Panc1 (cell line): ENCODE measurements at regions not wholly inside any gene's neighbourhood (a gene's known extent, or its start where the extent isn't known, plus 50 kb on each side); places are given as distances from the start of the nearest gene placed in this dataset.

Experiments
- ATAC-seq: fragments of 200-7000 bp; cut with Tn5 transposase; 2 replicates; pipeline ENCODE4 v1.9.1; 2020; ENCODE audit warnings: mild to moderate bottlenecking, moderate library complexity
- BruUV-seq: library from RNA; stranded (reverse); fragments of 400-500 nt; replicated peaks from 2 replicates; lab custom pipeline; 2021; lab: Mats Ljungman, UMichigan
- CTCF ChIA-PET: fragments of 300-600 bp; sonication (Branson Sonifier 250); formaldehyde crosslinking; loops from one replicate; lab custom pipeline; 2022; ENCODE audit warnings: antibody characterized with exemption; lab: Charles Lee
- POLR2A ChIA-PET: fragments of 300-600 bp; sonication (Branson Sonifier 250); formaldehyde crosslinking; loops from one replicate; lab custom pipeline; 2022; ENCODE audit warnings: antibody characterized with exemption; lab: Charles Lee
- DNase-seq: peaks from one replicate; pipeline ENCODE4 v3.0.0-alpha.2; 2010; ENCODE audit warnings: low read depth, low spot score
- H3K27ac ChIP-seq: 2 replicates; pipeline ENCODE4 v1.5.1; 2011; ENCODE audit warnings: mild to moderate bottlenecking, low read length, inconsistent platforms
- H3K27me3 ChIP-seq: fragments of 200-500 bp; sonication (Bioruptor generic); 2 replicates; pipeline ENCODE4 v1.6.0; 2014; ENCODE audit warnings: low read length, inconsistent platforms; ENCODE audit not compliant: control insufficient read depth, insufficient read depth
- H3K36me3 ChIP-seq: fragments of 200-500 bp; sonication (Bioruptor generic); 2 replicates; pipeline ENCODE4 v1.5.1; 2014; ENCODE audit warnings: inconsistent platforms, mild to moderate bottlenecking, low read length, moderate library complexity; ENCODE audit not compliant: control insufficient read depth, insufficient read depth
- H3K4me1 ChIP-seq: 2 replicates; pipeline ENCODE4 v1.5.1; 2011; ENCODE audit warnings: inconsistent platforms, mild to moderate bottlenecking, low read length, moderate library complexity; ENCODE audit not compliant: control insufficient read depth, insufficient read depth
- H3K4me3 ChIP-seq, 2 experiments: 2 replicates each; pipeline ENCODE4 v1.5.1; 2011 to 2012; ENCODE audit warnings: low read depth in 2 of 2, low read length in 2 of 2, mild to moderate bottlenecking in 2 of 2, inconsistent platforms in 1 of 2, moderate library complexity in 1 of 2
- H3K9me3 ChIP-seq: fragments of 200-500 bp; sonication (Bioruptor generic); 2 replicates; pipeline ENCODE4 v1.5.1; 2014; ENCODE audit warnings: low read depth, mild to moderate bottlenecking, inconsistent platforms, low read length, moderate library complexity; ENCODE audit not compliant: control insufficient read depth, insufficient read depth
- CTCF ChIP-seq: fragments of 450-650 bp; IDR thresholded peaks from 2 replicates; pipeline ENCODE4 v1.5.1; 2017; ENCODE audit warnings: mild to moderate bottlenecking
- POLR2AphosphoS5 ChIP-seq: IDR thresholded peaks from 2 replicates; pipeline ENCODE4 v1.6.1; 2012; ENCODE audit warnings: mild to moderate bottlenecking, low read depth, low read length, moderate library complexity
- REST ChIP-seq, 2 experiments: IDR thresholded peaks; 2 replicates each; pipeline ENCODE4 v1.6.1; 2011 to 2012; ENCODE audit warnings: low read depth in 2 of 2, control low read depth in 1 of 2, low read length in 1 of 2, mild to moderate bottlenecking in 1 of 2, moderate library complexity in 1 of 2; ENCODE audit not compliant: insufficient read depth in 1 of 2
- SIN3A ChIP-seq: IDR thresholded peaks from 2 replicates; pipeline ENCODE4 v1.6.1; 2012; ENCODE audit warnings: low read depth, mild to moderate bottlenecking, low read length, moderate library complexity, borderline replicate concordance; ENCODE audit not compliant: insufficient read depth
- TCF7L2 ChIP-seq: IDR thresholded peaks from 2 replicates; pipeline ENCODE4 v1.6.1; 2011; ENCODE audit warnings: mild to moderate bottlenecking, low read depth, low read length, inconsistent platforms
- in situ Hi-C: cut with HindIII; loops from 2 replicates; pipeline ENCODE4 v1.10.0; 2016; ENCODE audit warnings: low sequenced_read_pairs, low pct_unique_long_range_greater_than_20kb
- intact Hi-C: fragments of 100-400 bp; cut with micrococcal nuclease; formaldehyde crosslinking; loops from one replicate; pipeline ENCODE4 v1.10.0; 2022; ENCODE audit not compliant: unreplicated experiment

- in situ Hi-C loops: no loop called here
- intact Hi-C loops: no loop called here
- no peak for ATAC-seq
Measured at GRCh38 chr7:159240962-159241361, 96.3 kb upstream of the VIPR2 start.

GRCh38 chr7:159239028-159239427, 94.4 kb upstream of the VIPR2 start:
- H3K4me1 ChIP-seq: no peaks in the 10 kb centered on the region
- intact Hi-C loops (no loop called here), in situ Hi-C loops (no loop called here)
- TF ChIP-seq REST (IDR thresholded peaks at IDR 0.05; ENCODE audit: insufficient read depth in 1 of 2, low read depth in 2 of 2, low read length in 1 of 2) (no peak), SIN3A (no peak), CTCF (no peak), TCF7L2 (no peak), POLR2AphosphoS5 (no peak)
- no peak for DNase-seq
- CTCF ChIA-PET: no interaction called here
- no peak for ATAC-seq
- no TSS peak for BruUV-seq
- no peak overlapping the region for H3K4me3 ChIP-seq
- no peaks in the 10 kb centered on the region for H3K9me3 ChIP-seq
- no peak overlapping the region for H3K27ac ChIP-seq
- H3K36me3 ChIP-seq: no peaks in the 10 kb centered on the region
- POLR2A ChIA-PET: no interaction called here
- H3K27me3 ChIP-seq: no peaks in the 10 kb centered on the region; the same call in 1 of the 2 replicates

More at GRCh38 chr7:159240962-159241361, 96.3 kb upstream of the VIPR2 start:
- Histone ChIP-seq H3K36me3 (no peaks in the 10 kb centered on the region), H3K9me3 (no peaks in the 10 kb centered on the region), H3K4me1 (no peaks in the 10 kb centered on the region), H3K27ac (no peak overlapping the region), H3K27me3 (peaks cover 3% of the 10 kb centered on the region; the same call in 1 of the 2 replicates), H3K4me3 (no peak overlapping the region)
- CTCF ChIA-PET: no interaction called here
- TF ChIP-seq POLR2AphosphoS5 (no peak), CTCF (0 out of 2 replicates have a peak, but pooled peaks have one; percentile 9)
- no TSS peak for BruUV-seq
- POLR2A ChIA-PET: no interaction called here
- no peak for DNase-seq
